Brain microvascular endothelial cell (primary cell): ENCODE measurements at regions not wholly inside any gene's neighbourhood (a gene's known extent, or its start where the extent isn't known, plus 50 kb on each side); places are given as distances from the start of the nearest gene placed in this dataset.

ENCODE experiments used
- DNase-seq: peaks from one replicate; pipeline ENCODE4 v3.0.0-alpha.2; 2020
- H3K27ac ChIP-seq: fragments of 250-450 bp; sonication (Bioruptor Pico); 2 replicates; pipeline ENCODE4 v1.5.1; 2020; ENCODE audit warnings: mild to moderate bottlenecking, moderate library complexity
- H3K27me3 ChIP-seq: fragments of 250-450 bp; sonication (Bioruptor Pico); replicated peaks from 2 replicates; pipeline ENCODE4 v1.5.1; 2020; ENCODE audit warnings: mild to moderate bottlenecking
- H3K36me3 ChIP-seq: fragments of 250-450 bp; sonication (Bioruptor Pico); replicated peaks from 2 replicates; pipeline ENCODE4 v1.5.1; 2020; ENCODE audit warnings: mild to moderate bottlenecking
- H3K4me3 ChIP-seq: 2 replicates; pipeline ENCODE4 v1.5.1; 2011; ENCODE audit warnings: low read depth, mild to moderate bottlenecking, control low read depth, low read length, moderate library complexity
- CTCF ChIP-seq: IDR thresholded peaks from 2 replicates; pipeline ENCODE4 v1.5.1; 2011; ENCODE audit warnings: low read depth, mild to moderate bottlenecking, moderate library complexity, low read length, control low read depth, inconsistent platforms; ENCODE audit errors: missing control alignments
- in situ Hi-C: cut with HindIII; loops from 2 replicates; pipeline ENCODE4 v1.10.0; 2017; ENCODE audit warnings: low sequenced_read_pairs, low pct_ligation_motif_present

- no peak overlapping the region for H3K4me3 ChIP-seq
- H3K27ac ChIP-seq: no peak overlapping the region
- H3K27me3 ChIP-seq: no peaks in the 10 kb centered on the region
- H3K36me3 ChIP-seq: no peaks in the 10 kb centered on the region
- no peak for DNase-seq
- in situ Hi-C loops: no loop called here
- TF ChIP-seq CTCF: peak; percentile 14
Measured at GRCh38 chr4:26127851-26128337, 192.9 kb upstream of the RBPJ start.

- TF ChIP-seq CTCF: no peak
- no peak for DNase-seq
- in situ Hi-C loops: no loop called here
- no peak overlapping the region for H3K4me3 ChIP-seq
- H3K36me3 ChIP-seq: no peaks in the 10 kb centered on the region
- no peak overlapping the region for H3K27ac ChIP-seq
- no peaks in the 10 kb centered on the region for H3K27me3 ChIP-seq
Measured at GRCh38 chr4:26130173-26130572, 190.6 kb upstream of the RBPJ start.

- no peak for DNase-seq
- Histone ChIP-seq H3K27me3 (no peaks in the 10 kb centered on the region), H3K27ac (no peak overlapping the region), H3K4me3 (no peak overlapping the region), H3K36me3 (no peaks in the 10 kb centered on the region)
- TF ChIP-seq CTCF: no peak
- in situ Hi-C loops: no loop called here
Measured at GRCh38 chr4:26130841-26131432, 189.9 kb upstream of the RBPJ start.

GRCh38 chr4:26131711-26132110 lies 189.1 kb upstream of the RBPJ start:
- in situ Hi-C loops: no loop called here
- H3K27ac ChIP-seq: no peak overlapping the region
- no peak for TF ChIP-seq CTCF
- no peaks in the 10 kb centered on the region for H3K36me3 ChIP-seq
- DNase-seq: no peak
- H3K27me3 ChIP-seq: no peaks in the 10 kb centered on the region
- H3K4me3 ChIP-seq: no peak overlapping the region

GRCh38 chr4:26132858-26133257 lies 188.0 kb upstream of the RBPJ start:
- Histone ChIP-seq H3K4me3 (no peak overlapping the region), H3K27me3 (no peaks in the 10 kb centered on the region), H3K27ac (no peak overlapping the region), H3K36me3 (no peaks in the 10 kb centered on the region)
- in situ Hi-C loops: no loop called here
- DNase-seq: no peak
- peak; percentile 6 for TF ChIP-seq CTCF

- DNase-seq: no peak
- Histone ChIP-seq H3K4me3 (no peak overlapping the region), H3K27me3 (no peaks in the 10 kb centered on the region), H3K36me3 (no peaks in the 10 kb centered on the region), H3K27ac (no peak overlapping the region)
- TF ChIP-seq CTCF: no peak
- in situ Hi-C loops: no loop called here
Measured at GRCh38 chr4:26133840-26134239, 187.0 kb upstream of the RBPJ start.
